Nucleus accumbens (tissue), 56 donors: ENCODE measurements at regions not wholly inside any gene's neighbourhood (a gene's known extent, or its start where the extent isn't known, plus 50 kb on each side); places are given as distances from the start of the nearest gene placed in this dataset.

ENCODE experiments used
- DNase-seq, 56 donors: peaks; one replicate each; lab custom pipeline; 2025; lab: John Stamatoyannopoulos, UW

DNA sequence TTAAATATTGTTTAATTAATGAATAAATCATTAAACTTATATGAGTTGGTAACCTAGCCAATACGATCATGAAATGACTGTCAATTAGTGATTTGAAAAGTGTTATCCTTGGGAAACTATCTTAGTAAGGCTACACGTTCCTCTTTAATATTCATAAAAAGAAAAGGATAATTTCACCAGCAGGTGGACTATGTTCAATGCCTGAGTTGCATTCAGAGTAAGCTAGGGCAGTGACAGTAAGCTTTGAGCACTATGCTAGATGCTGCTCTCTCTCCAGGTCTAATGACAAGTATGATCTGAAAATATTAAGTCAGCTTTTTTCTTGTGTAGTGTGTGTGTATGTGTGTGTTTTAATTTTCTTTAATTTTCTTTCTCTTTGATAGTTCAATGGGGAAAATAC, 486.3 kb upstream of the PCDH15 start:
- no peak for DNase-seq

GRCh38 chr10:55283031-55283430, 482.0 kb upstream of the PCDH15 start:
- no peak for DNase-seq

DNA sequence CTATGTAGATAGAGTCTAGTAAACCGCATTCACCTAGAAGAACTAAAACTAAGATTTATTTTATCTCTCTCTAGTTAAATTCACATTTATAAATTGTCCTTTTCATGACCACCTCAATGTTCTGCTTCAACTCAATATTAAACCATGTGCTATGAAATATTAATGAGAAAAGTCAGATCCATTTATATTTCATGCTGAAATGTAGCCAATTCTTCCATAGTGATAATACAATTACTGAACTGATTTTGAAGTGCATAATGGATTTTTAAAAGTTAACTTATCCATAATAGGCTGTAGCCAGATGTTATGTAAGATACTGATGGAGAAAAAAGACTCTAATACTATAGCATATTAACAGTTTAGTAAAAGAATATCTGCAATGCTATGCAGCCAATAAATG, 479.7 kb upstream of the PCDH15 start:
- no peak for DNase-seq

- no peak for DNase-seq
Measured at GRCh38 chr10:55277549-55277948, 476.5 kb upstream of the PCDH15 start.

- no peak for DNase-seq
Measured at GRCh38 chr10:55274367-55274766, 473.3 kb upstream of the PCDH15 start.

DNA sequence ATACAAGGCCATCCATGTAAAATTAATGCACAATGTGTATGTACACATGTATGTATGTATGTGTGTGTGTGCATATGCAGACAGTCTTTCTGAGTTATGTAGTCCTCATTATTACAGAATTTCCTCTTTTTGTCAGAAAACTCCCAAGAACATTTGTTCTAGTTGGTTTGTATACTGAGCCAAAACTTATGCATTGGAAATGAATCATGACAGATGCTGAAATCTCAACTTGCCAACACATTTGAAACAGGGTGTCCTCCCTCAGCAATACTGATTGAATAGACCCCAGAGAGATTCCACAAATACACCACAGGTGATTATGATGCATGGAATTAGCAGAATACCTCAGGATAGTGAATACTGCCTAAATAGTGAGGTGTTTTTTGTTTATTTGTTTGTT, 472.9 kb upstream of the PCDH15 start:
- no peak for DNase-seq

- DNase-seq: no peak
Measured at GRCh38 chr10:55272886-55273285, 471.9 kb upstream of the PCDH15 start.

- DNase-seq: no peak
Measured at GRCh38 chr10:55266797-55267196, 465.8 kb upstream of the PCDH15 start.

DNA sequence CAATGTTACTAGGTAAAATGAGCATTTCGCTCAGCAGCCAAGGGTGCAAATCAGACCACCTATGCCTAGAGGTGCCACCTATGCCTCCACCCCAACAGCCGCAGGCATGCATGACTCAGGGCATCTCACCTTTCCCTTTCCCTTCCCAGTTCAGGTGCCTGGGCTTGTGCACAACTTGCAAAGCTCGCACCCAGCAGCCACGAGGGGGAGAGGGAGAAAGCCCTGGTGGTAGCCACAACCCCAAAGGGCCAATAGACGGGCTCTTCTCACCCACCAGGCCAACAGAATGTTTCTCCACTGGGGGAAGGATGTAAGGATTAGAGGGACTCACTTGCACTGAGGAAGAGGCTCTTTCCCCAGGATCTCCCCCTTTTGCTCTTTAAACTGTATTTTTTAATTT, 462.3 kb upstream of the PCDH15 start:
- no peak for DNase-seq

- no peak for DNase-seq
Measured at GRCh38 chr10:55242544-55242943, 441.5 kb upstream of the PCDH15 start.

- DNase-seq: no peak
Measured at GRCh38 chr10:55237462-55237861, 436.4 kb upstream of the PCDH15 start.

- no peak for DNase-seq
Measured at GRCh38 chr10:55233505-55233904, 432.5 kb upstream of the PCDH15 start.

DNA sequence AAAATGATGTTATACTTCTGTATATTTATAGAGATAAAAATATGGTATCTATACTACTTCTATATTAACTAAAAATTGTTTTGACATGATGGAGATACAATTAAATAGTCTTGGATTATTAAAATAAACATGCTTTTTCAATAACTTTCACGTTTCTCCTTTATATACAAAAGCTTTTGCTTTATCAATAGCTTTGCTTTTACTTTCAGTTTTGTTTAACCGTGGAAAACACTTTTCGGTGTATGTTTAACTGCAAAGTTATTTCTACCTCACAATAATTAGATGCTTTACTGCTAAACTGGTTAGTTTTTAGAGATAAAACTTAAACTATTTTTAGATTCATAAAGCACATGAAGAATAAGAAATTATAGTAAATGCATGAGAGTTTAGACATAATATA, 432.1 kb upstream of the PCDH15 start:
- no peak for DNase-seq

DNA sequence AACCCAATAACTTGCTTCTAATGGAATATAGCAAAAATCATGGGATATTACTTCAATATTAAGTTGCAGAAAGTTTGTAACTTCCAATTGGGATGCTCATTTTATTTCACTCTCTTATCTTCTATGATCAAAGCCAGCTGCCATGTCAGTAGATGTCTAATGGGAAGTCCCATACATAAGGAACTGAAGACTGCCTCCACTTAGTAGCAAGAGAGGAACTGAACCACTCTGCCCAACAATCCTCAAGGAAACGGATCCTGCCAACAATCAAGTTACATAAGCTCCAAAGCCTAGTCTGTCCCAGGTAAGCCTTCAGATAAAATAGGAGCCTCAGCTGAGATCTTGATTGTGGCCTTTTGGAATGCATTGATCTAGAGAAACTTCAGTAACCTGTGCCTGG, 431.5 kb upstream of the PCDH15 start:
- DNase-seq: no peak

DNA sequence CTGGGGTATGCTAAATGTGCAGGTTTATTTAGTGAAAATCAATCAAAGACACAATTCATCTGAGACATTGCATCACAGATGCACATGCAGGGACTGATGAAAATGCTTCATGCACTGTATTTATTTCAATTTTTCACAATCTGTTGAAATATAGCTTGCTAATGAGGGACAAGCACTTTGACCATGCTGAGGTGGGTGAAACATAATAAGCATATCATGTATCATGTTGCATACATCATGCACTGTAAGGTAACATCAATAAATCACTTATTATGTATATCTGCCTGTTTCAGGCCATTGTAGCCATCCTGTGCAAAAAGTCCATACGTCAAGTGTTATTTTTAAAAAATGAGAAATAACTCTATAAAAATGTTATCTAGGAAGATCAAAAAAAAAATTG, 426.9 kb upstream of the PCDH15 start:
- DNase-seq: no peak

GRCh38 chr10:55224007-55224781, 423.2 kb upstream of the PCDH15 start:
- no peak for DNase-seq

- no peak for DNase-seq
Measured at GRCh38 chr10:55223352-55223751, 422.3 kb upstream of the PCDH15 start.

- no peak for DNase-seq
Measured at GRCh38 chr10:55220975-55221374, 419.9 kb upstream of the PCDH15 start.

- DNase-seq: no peak
Measured at GRCh38 chr10:55215699-55216098, 414.7 kb upstream of the PCDH15 start.

GRCh38 chr10:55214608-55215007, 413.6 kb upstream of the PCDH15 start:
- DNase-seq: no peak

DNA sequence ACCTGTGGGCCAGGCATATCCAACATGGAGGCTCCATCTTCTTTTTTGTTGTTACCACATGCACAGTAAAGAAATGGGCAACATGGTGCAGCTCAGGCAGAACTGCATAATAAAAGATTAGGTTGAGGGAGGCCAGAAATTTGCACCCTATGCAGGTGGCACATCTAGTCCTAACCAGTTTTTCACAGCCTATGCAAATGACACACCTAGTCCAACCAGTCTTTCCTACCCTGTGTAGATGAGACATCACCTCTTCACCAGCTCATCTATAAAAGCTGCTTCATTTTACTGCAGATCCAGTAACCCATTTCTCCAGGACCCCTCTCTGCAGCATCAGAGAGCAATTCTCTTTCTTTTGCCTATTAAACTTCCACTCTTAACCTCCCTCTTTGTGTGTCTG, 411.0 kb upstream of the PCDH15 start:
- no peak for DNase-seq

DNA sequence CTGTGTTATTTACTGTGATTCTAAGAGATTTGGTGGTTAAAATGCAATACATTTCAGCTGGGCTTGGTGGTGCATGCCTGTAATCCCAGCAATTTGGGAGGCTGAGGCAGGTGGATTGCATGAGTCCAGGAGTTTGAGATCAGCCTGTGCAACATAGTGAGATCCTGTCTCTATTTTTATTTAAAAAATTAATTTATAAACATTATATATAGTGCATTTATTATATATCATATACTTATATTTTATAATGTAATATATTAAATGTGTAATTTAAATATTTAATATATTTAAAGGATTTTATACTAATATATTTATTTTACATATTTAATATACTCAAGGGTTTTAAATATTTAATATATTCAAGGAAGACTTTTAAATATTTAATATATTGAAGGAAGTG, 402.8 kb upstream of the PCDH15 start:
- DNase-seq: no peak

DNA sequence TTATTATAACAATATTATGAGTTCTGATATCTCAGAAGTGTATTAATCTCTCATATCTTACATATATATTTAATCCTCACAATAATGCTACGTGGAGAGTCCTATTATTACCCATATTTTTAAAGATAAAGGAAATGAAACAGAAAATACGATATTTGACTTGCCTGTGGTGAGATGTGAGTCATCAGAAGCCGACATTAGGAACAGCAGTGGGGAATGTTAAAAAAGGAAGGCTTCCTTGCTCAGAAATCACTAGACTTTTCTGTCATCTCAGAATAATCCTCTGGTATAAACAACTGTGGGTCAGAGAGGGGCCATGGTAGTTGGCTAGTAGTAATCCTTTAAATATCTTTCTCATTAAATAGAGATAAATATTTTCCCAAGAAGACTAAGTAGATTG, 402.3 kb upstream of the PCDH15 start:
- DNase-seq: no peak
